HL-60 (cell line): ENCODE measurements at regions not wholly inside any gene's neighbourhood (a gene's known extent, or its start where the extent isn't known, plus 50 kb on each side); places are given as distances from the start of the nearest gene placed in this dataset.

Experiments used
- DNase-seq, 2 experiments: peaks; one replicate each; pipeline ENCODE4 v3.0.0-alpha.2; 2010 to 2020; ENCODE audit warnings: low read depth in 1 of 2, low spot score in 1 of 2
- H3K27ac ChIP-seq: fragments of 250-450 bp; sonication (Bioruptor Pico); replicated peaks from 2 replicates; pipeline ENCODE4 v1.5.1; 2020; ENCODE audit warnings: mild to moderate bottlenecking, moderate library complexity
- H3K27me3 ChIP-seq: fragments of 250-450 bp; sonication (Bioruptor Pico); 2 replicates; pipeline ENCODE4 v1.5.1; 2021; ENCODE audit warnings: mild to moderate bottlenecking, moderate library complexity; ENCODE audit not compliant: insufficient read depth, poor library complexity, severe bottlenecking
- H3K4me3 ChIP-seq: replicated peaks from 2 replicates; pipeline ENCODE4 v1.5.1; 2011; ENCODE audit warnings: mild to moderate bottlenecking, control low read depth, low read length; ENCODE audit not compliant: insufficient read depth
- GABPA ChIP-seq: IDR thresholded peaks from 2 replicates; pipeline ENCODE4 v1.6.1; 2012; ENCODE audit warnings: low read depth
- POLR2AphosphoS5 ChIP-seq: IDR thresholded peaks from 2 replicates; pipeline ENCODE4 v1.6.1; 2012; ENCODE audit warnings: low read depth
- SPI1 ChIP-seq: IDR thresholded peaks from 2 replicates; pipeline ENCODE4 v1.6.1; 2012; ENCODE audit warnings: low read depth, mild to moderate bottlenecking, borderline replicate concordance
- TF ChIP-seq, protein P1 (sequence below): IDR thresholded peaks from 2 replicates; pipeline ENCODE4 v1.6.1; 2012; ENCODE audit warnings: low read depth; ENCODE audit not compliant: insufficient replicate concordance
- TF ChIP-seq, protein P2 (sequence below): IDR thresholded peaks from one replicate; pipeline ENCODE4 v1.5.1; 2011; ENCODE audit warnings: low read length, control low read depth, inconsistent platforms; ENCODE audit not compliant: insufficient read depth

- no peak for TF ChIP-seq GABPA
- H3K27ac ChIP-seq, result no peak overlapping the region
- H3K27me3 ChIP-seq, result no peaks in the 10 kb centered on the region
- DNase-seq, result no peak
- no peak overlapping the region for H3K4me3 ChIP-seq
These were observed 310.4 kb downstream of the KCNC2 start for GRCh38 chr12:74899031-74899829.

GRCh38 chr12:74900232-74900631 lies 309.4 kb downstream of the KCNC2 start:
- TF ChIP-seq GABPA (no peak), SPI1 (no peak), POLR2AphosphoS5 (no peak)
- TF ChIP-seq, protein P1, sequence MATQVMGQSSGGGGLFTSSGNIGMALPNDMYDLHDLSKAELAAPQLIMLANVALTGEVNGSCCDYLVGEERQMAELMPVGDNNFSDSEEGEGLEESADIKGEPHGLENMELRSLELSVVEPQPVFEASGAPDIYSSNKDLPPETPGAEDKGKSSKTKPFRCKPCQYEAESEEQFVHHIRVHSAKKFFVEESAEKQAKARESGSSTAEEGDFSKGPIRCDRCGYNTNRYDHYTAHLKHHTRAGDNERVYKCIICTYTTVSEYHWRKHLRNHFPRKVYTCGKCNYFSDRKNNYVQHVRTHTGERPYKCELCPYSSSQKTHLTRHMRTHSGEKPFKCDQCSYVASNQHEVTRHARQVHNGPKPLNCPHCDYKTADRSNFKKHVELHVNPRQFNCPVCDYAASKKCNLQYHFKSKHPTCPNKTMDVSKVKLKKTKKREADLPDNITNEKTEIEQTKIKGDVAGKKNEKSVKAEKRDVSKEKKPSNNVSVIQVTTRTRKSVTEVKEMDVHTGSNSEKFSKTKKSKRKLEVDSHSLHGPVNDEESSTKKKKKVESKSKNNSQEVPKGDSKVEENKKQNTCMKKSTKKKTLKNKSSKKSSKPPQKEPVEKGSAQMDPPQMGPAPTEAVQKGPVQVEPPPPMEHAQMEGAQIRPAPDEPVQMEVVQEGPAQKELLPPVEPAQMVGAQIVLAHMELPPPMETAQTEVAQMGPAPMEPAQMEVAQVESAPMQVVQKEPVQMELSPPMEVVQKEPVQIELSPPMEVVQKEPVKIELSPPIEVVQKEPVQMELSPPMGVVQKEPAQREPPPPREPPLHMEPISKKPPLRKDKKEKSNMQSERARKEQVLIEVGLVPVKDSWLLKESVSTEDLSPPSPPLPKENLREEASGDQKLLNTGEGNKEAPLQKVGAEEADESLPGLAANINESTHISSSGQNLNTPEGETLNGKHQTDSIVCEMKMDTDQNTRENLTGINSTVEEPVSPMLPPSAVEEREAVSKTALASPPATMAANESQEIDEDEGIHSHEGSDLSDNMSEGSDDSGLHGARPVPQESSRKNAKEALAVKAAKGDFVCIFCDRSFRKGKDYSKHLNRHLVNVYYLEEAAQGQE, result no peak
- TF ChIP-seq, protein P2, sequence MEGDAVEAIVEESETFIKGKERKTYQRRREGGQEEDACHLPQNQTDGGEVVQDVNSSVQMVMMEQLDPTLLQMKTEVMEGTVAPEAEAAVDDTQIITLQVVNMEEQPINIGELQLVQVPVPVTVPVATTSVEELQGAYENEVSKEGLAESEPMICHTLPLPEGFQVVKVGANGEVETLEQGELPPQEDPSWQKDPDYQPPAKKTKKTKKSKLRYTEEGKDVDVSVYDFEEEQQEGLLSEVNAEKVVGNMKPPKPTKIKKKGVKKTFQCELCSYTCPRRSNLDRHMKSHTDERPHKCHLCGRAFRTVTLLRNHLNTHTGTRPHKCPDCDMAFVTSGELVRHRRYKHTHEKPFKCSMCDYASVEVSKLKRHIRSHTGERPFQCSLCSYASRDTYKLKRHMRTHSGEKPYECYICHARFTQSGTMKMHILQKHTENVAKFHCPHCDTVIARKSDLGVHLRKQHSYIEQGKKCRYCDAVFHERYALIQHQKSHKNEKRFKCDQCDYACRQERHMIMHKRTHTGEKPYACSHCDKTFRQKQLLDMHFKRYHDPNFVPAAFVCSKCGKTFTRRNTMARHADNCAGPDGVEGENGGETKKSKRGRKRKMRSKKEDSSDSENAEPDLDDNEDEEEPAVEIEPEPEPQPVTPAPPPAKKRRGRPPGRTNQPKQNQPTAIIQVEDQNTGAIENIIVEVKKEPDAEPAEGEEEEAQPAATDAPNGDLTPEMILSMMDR, result no peak
- no peak overlapping the region for H3K4me3 ChIP-seq
- DNase-seq, result no peak
- no peak overlapping the region for H3K27ac ChIP-seq
- no peaks in the 10 kb centered on the region for H3K27me3 ChIP-seq

DNA sequence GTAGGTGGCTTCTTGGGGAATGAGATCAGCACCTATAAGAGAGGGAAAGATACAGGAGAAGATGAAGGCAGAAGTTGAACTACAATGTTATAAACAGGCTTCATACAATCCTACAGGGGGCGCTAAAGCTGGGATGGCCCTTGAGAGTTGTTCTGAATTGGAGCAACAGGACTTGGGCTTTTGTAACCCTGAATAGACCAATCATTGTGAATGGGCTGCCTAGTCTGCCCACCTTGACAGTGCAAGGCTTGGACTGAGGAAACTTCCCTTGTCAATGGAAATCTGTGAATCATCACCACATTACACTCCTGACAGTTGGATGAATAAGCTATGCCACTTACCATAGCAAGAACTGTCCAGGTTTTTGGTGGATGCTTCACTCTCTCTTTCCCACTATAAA lies 306.1 kb downstream of the KCNC2 start:
- H3K4me3 ChIP-seq, result no peak overlapping the region
- DNase-seq, result no peak
- no peak overlapping the region for H3K27ac ChIP-seq
- TF ChIP-seq, protein P2, result no peak
- TF ChIP-seq POLR2AphosphoS5 (no peak), SPI1 (no peak), GABPA (no peak)
- TF ChIP-seq, protein P1, result no peak
- H3K27me3 ChIP-seq, result no peaks in the 10 kb centered on the region

DNA sequence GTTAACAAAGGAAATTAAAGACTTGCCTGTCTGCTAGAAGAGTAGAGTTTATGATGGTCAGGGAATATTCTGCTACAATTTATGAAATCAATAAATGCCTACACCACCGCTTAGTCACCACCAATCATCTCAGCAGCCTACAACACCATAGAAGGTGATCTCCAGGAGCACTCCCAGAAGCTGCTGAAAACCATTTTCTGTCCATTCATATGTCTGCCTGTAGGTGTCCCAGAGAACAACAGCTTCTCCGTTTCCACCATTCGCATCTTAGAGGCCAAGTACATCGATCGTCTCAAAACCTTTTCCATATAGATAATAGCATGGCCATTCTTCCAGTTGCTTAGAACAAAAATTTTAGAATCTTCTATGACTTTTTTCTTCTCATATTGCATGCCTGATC lies 303.4 kb downstream of the KCNC2 start:
- H3K27ac ChIP-seq, result no peak overlapping the region
- no peak overlapping the region for H3K4me3 ChIP-seq
- no peak for TF ChIP-seq GABPA
- TF ChIP-seq POLR2AphosphoS5, result no peak
- TF ChIP-seq, protein P1, result no peak
- no peak for TF ChIP-seq SPI1
- TF ChIP-seq, protein P2, result no peak
- H3K27me3 ChIP-seq, result no peaks in the 10 kb centered on the region
- DNase-seq, result no peak
